ENCODE measurements at regions not wholly inside any gene's neighbourhood (a gene's known extent, or its start where the extent isn't known, plus 50 kb on each side); places are given as distances from the start of the nearest gene placed in this dataset.
A peak's percentile ranks its signal among the peaks of the same experiment; 100 is the strongest.

DNA sequence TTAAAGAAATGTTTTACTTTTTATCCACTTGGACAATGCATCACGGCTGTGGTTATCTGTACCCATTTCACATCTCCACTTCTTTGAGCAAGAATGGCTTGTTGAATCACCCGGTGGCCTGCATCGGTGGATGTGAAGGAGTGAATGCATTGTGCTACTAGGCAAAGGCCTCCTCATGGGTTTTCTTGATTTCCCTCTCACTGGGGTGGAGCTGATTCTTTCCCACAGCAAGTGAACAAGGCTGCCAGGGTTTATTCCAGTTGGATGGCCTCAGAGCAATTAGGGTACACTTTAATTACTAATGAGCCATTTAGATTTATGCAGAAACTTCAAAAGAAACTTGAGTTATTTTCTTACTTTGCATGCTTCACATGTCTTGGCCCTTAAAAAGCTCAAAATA is 387.1 kb downstream of the RND3 start:
- Histone ChIP-seq H3K4me3 (replicated peaks; ENCODE audit: low read depth, low read length) (no peak overlapping the region), H3K36me3 (ENCODE audit: control insufficient read depth, insufficient read depth, low read length) (no peaks in the 10 kb centered on the region), H3K27me3 (replicated peaks; ENCODE audit: control insufficient read depth, insufficient read depth, low read length) (no peaks in the 10 kb centered on the region)
- TF ChIP-seq, protein P1, sequence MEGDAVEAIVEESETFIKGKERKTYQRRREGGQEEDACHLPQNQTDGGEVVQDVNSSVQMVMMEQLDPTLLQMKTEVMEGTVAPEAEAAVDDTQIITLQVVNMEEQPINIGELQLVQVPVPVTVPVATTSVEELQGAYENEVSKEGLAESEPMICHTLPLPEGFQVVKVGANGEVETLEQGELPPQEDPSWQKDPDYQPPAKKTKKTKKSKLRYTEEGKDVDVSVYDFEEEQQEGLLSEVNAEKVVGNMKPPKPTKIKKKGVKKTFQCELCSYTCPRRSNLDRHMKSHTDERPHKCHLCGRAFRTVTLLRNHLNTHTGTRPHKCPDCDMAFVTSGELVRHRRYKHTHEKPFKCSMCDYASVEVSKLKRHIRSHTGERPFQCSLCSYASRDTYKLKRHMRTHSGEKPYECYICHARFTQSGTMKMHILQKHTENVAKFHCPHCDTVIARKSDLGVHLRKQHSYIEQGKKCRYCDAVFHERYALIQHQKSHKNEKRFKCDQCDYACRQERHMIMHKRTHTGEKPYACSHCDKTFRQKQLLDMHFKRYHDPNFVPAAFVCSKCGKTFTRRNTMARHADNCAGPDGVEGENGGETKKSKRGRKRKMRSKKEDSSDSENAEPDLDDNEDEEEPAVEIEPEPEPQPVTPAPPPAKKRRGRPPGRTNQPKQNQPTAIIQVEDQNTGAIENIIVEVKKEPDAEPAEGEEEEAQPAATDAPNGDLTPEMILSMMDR (IDR thresholded peaks at IDR 0.05; ENCODE audit: insufficient read depth, low read length, poor library complexity, severe bottlenecking), result no peak
- no peak for DNase-seq (ENCODE audit: extremely low read depth, insufficient read length)

DNA sequence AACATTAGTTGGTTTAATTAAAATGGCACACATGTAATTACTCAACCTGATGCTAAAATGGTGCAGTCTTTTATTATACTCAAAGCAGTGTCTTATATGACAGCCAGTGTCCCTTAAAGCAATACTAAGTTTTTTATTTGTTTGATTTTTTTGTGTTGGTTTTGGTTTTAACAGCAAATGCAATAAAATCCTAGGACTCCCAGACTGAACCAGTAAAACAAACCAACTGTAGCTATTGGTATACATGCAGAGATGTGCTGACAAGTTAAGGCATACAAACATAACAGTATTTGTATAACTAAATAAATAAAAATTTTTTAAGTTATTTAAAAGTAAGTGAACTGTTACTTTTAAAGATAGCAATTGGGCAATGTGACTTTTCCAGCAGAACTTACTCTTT is 387.7 kb downstream of the RND3 start:
- DNase-seq (ENCODE audit: extremely low read depth, insufficient read length), result no peak
- H3K27me3 ChIP-seq (replicated peaks; ENCODE audit: control insufficient read depth, insufficient read depth, low read length), result no peaks in the 10 kb centered on the region
- TF ChIP-seq, protein P1 (IDR thresholded peaks at IDR 0.05; ENCODE audit: insufficient read depth, low read length, poor library complexity, severe bottlenecking), result no peak
- no peak overlapping the region for H3K4me3 ChIP-seq (replicated peaks; ENCODE audit: low read depth, low read length)
- no peaks in the 10 kb centered on the region for H3K36me3 ChIP-seq (ENCODE audit: control insufficient read depth, insufficient read depth, low read length)

DNA sequence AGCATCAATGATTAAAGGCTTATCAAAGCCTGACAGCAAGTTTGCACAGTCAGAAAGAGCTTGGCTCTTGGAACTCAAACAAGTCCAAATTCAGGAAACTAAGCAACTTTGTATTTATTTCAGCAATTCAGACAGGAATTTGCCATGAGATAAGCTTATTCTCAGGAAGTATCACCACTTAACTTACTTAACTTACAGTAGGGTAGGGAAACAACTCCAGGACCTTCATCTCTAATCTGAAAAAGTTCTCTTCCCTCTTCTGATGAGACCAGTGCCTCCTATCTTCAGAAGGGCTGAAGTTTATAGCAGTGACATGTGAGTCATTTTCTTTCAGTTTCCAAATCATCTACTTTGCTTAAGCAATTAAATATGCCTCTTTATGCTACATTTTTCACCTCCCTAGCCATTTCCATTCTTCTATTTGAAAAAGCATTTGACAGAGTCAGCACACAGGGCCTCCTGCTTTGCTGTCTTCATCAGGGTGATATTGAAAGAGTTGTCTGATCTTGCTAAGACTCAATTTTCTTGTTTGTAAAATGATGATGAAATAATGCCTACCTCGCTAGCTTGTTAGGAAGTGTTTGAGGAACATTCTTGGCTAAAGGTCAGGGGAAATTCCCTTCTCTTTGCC is 389.5 kb downstream of the RND3 start:
- no peak for DNase-seq (ENCODE audit: extremely low read depth, insufficient read length)
- no peak overlapping the region for H3K4me3 ChIP-seq (replicated peaks; ENCODE audit: low read depth, low read length)
- H3K36me3 ChIP-seq (ENCODE audit: control insufficient read depth, insufficient read depth, low read length), result no peaks in the 10 kb centered on the region
- TF ChIP-seq, protein P1 (IDR thresholded peaks at IDR 0.05; ENCODE audit: insufficient read depth, low read length, poor library complexity, severe bottlenecking), result peak; percentile 2
- H3K27me3 ChIP-seq (replicated peaks; ENCODE audit: control insufficient read depth, insufficient read depth, low read length), result no peaks in the 10 kb centered on the region

DNA sequence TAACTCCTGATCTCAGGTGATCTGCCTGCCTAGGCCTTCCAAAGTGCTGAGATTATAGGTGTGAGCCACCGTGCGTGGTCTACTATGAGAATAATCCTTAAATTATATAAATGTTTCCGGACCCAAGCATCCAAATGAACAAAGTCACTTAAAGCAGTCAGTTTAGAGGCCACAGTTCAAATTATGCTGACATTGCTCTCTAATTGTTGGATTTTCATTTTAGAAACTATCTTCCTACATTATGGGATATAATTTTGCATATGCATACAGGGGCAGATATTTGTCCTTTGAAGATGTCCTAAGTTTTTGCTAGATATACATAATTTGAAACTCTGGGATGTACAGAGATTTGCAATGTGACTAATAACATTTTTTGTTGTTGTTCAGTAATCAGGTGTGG is 390.1 kb downstream of the RND3 start:
- Histone ChIP-seq H3K27me3 (replicated peaks; ENCODE audit: control insufficient read depth, insufficient read depth, low read length) (no peaks in the 10 kb centered on the region), H3K36me3 (ENCODE audit: control insufficient read depth, insufficient read depth, low read length) (no peaks in the 10 kb centered on the region), H3K4me3 (replicated peaks; ENCODE audit: low read depth, low read length) (no peak overlapping the region)
- TF ChIP-seq, protein P1 (IDR thresholded peaks at IDR 0.05; ENCODE audit: insufficient read depth, low read length, poor library complexity, severe bottlenecking), result no peak
- DNase-seq (ENCODE audit: extremely low read depth, insufficient read length), result no peak

DNA sequence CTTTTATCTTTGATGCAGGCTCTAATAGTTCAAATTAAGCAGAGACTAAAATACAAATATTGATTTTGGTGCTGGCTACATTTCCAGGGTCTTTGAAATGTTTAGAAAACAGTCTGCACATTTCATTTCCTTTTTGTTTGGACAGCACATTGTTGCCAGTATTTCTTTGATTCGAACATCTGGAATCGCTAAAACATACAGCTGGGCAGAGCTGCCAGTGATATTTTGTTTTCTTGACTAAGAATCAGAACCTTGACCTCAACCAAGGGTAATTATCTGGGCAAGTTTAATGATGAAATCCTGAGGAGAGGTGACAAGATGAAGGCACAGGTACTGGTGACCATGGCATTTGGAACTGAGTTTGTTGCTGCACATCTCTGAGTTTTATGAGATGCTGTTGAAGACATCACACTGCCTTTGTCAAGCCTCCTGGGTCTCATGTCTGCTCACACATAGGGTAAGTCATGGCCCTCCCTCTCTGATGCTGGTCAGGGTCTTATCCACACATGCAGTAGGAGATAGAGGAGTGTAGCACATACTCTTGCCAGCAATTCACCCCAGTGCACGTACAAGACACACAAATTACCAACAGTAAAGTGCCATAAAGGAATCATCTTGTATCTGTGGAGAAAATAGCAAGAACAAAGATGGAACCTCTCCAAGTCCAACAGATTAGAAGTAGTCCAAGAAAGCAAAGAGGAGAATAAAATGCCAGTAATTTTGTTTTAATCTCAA is 391.9 kb downstream of the RND3 start:
- TF ChIP-seq, protein P1 (IDR thresholded peaks at IDR 0.05; ENCODE audit: insufficient read depth, low read length, poor library complexity, severe bottlenecking), result no peak
- Histone ChIP-seq H3K36me3 (ENCODE audit: control insufficient read depth, insufficient read depth, low read length) (no peaks in the 10 kb centered on the region), H3K27me3 (replicated peaks; ENCODE audit: control insufficient read depth, insufficient read depth, low read length) (no peaks in the 10 kb centered on the region), H3K4me3 (replicated peaks; ENCODE audit: low read depth, low read length) (no peak overlapping the region)
- no peak for DNase-seq (ENCODE audit: extremely low read depth, insufficient read length)
